HL-60 (cell line): ENCODE measurements at regions not wholly inside any gene's neighbourhood (a gene's known extent, or its start where the extent isn't known, plus 50 kb on each side); places are given as distances from the start of the nearest gene placed in this dataset.

Source experiments
- DNase-seq, 2 experiments: peaks; one replicate each; pipeline ENCODE4 v3.0.0-alpha.2; 2010 to 2020; ENCODE audit warnings: low read depth in 1 of 2, low spot score in 1 of 2
- H3K27ac ChIP-seq: fragments of 250-450 bp; sonication (Bioruptor Pico); replicated peaks from 2 replicates; pipeline ENCODE4 v1.5.1; 2020; ENCODE audit warnings: mild to moderate bottlenecking, moderate library complexity
- H3K27me3 ChIP-seq: fragments of 250-450 bp; sonication (Bioruptor Pico); 2 replicates; pipeline ENCODE4 v1.5.1; 2021; ENCODE audit warnings: mild to moderate bottlenecking, moderate library complexity; ENCODE audit not compliant: insufficient read depth, poor library complexity, severe bottlenecking
- H3K4me3 ChIP-seq: replicated peaks from 2 replicates; pipeline ENCODE4 v1.5.1; 2011; ENCODE audit warnings: mild to moderate bottlenecking, control low read depth, low read length; ENCODE audit not compliant: insufficient read depth
- CTCF ChIP-seq: IDR thresholded peaks from one replicate; pipeline ENCODE4 v1.5.1; 2011; ENCODE audit warnings: low read length, control low read depth, inconsistent platforms; ENCODE audit not compliant: insufficient read depth
- GABPA ChIP-seq: IDR thresholded peaks from 2 replicates; pipeline ENCODE4 v1.6.1; 2012; ENCODE audit warnings: low read depth
- POLR2AphosphoS5 ChIP-seq: IDR thresholded peaks from 2 replicates; pipeline ENCODE4 v1.6.1; 2012; ENCODE audit warnings: low read depth
- REST ChIP-seq: IDR thresholded peaks from 2 replicates; pipeline ENCODE4 v1.6.1; 2012; ENCODE audit warnings: low read depth; ENCODE audit not compliant: insufficient replicate concordance
- SPI1 ChIP-seq: IDR thresholded peaks from 2 replicates; pipeline ENCODE4 v1.6.1; 2012; ENCODE audit warnings: low read depth, mild to moderate bottlenecking, borderline replicate concordance

GRCh38 chr15:25529774-25530173, 91.0 kb upstream of the UBE3A start:
- TF ChIP-seq POLR2AphosphoS5 (no peak), SPI1 (no peak), GABPA (no peak), CTCF (no peak), REST (no peak)
- H3K4me3 ChIP-seq: no peak overlapping the region
- DNase-seq: no peak
- H3K27me3 ChIP-seq: no peaks in the 10 kb centered on the region
- no peak overlapping the region for H3K27ac ChIP-seq

- Histone ChIP-seq H3K27ac (no peak overlapping the region), H3K4me3 (no peak overlapping the region), H3K27me3 (no peaks in the 10 kb centered on the region)
- no peak for DNase-seq
- TF ChIP-seq SPI1 (no peak), POLR2AphosphoS5 (no peak), REST (no peak), CTCF (no peak), GABPA (no peak)
These were observed 88.3 kb upstream of the UBE3A start for GRCh38 chr15:25527118-25527517.

GRCh38 chr15:25525741-25526140, 86.9 kb upstream of the UBE3A start:
- no peak for TF ChIP-seq GABPA
- no peak for TF ChIP-seq POLR2AphosphoS5
- no peak for TF ChIP-seq REST
- TF ChIP-seq CTCF: no peak
- TF ChIP-seq SPI1: no peak
- Histone ChIP-seq H3K4me3 (no peak overlapping the region), H3K27ac (no peak overlapping the region), H3K27me3 (no peaks in the 10 kb centered on the region)
- no peak for DNase-seq
